Neural progenitor cell (in vitro differentiated cells): ENCODE measurements at regions not wholly inside any gene's neighbourhood (a gene's known extent, or its start where the extent isn't known, plus 50 kb on each side); places are given as distances from the start of the nearest gene placed in this dataset.

Experiments
- CTCF ChIP-seq: fragments of 200-600 bp; sonication (generic); IDR thresholded peaks from 2 replicates; pipeline ENCODE4 v1.5.1; 2017; ENCODE audit warnings: antibody characterized with exemption, mild to moderate bottlenecking
- EZH2 ChIP-seq: fragments of 200-600 bp; sonication (generic); IDR thresholded peaks from 2 replicates; pipeline ENCODE4 v1.6.1; 2017; ENCODE audit warnings: antibody characterized with exemption, mild to moderate bottlenecking, moderate library complexity
- EZH2phosphoT487 ChIP-seq: fragments of 200-600 bp; sonication (generic); IDR thresholded peaks from 2 replicates; pipeline ENCODE4 v1.6.1; 2017; ENCODE audit warnings: antibody characterized with exemption

- TF ChIP-seq CTCF = peak; percentile 30
- no peak for TF ChIP-seq EZH2
- no peak for TF ChIP-seq EZH2phosphoT487
These were observed 256.9 kb downstream of the C16orf95 start for GRCh38 chr16:87060034-87060986.
